ENCODE measurements at regions not wholly inside any gene's neighbourhood (a gene's known extent, or its start where the extent isn't known, plus 50 kb on each side); places are given as distances from the start of the nearest gene placed in this dataset.

- Histone ChIP-seq H4K20me1 (replicated peaks; ENCODE audit: control insufficient read depth, extremely low read depth, insufficient read depth, low read length) (no peaks in the 10 kb centered on the region), H3K27ac (ENCODE audit: insufficient read depth, low read depth, low read length) (peak overlapping the region; percentile 22), H3K4me2 (ENCODE audit: insufficient read depth, low read length) (peak overlapping the region; percentile 25), H2AFZ (ENCODE audit: low read depth, low read length) (no peak overlapping the region), H3K9ac (replicated peaks; ENCODE audit: extremely low read depth, insufficient read depth, low read length) (no peak overlapping the region), H3K4me1 (ENCODE audit: control insufficient read depth, extremely low read depth, insufficient read depth, low read length) (peaks cover 24% of the 10 kb centered on the region), H3K4me3 (replicated peaks in 1 of 3; ENCODE audit: insufficient read depth in 1 of 3, low read depth in 1 of 3, low read length in 3 of 3) (no peak overlapping the region), H3K9me1 (replicated peaks; ENCODE audit: control insufficient read depth, extremely low read depth, insufficient read depth, low read length) (no peaks in the 10 kb centered on the region), H3K27me3 (ENCODE audit: control insufficient read depth in 2 of 2, insufficient read depth in 2 of 2, low read length in 2 of 2) (no peaks in the 10 kb centered on the region), H3K79me2 (ENCODE audit: control insufficient read depth, insufficient read depth, low read length) (no peaks in the 10 kb centered on the region), H3K9me3 (replicated peaks; ENCODE audit: control insufficient read depth, insufficient read depth, low read length) (no peaks in the 10 kb centered on the region), H3K36me3 (ENCODE audit: control insufficient read depth in 2 of 2, extremely low read depth in 1 of 2, insufficient read depth in 2 of 2, low read length in 2 of 2) (no peaks in the 10 kb centered on the region)
- ChIA-PET CTCF (interaction anchor here (0.9 to 1.5 kb wide), 6 partner anchors 8 to 542 kb away, joined by 3 to 7 read pairs (median 4); no protein-coding TSS in a partner anchor), POLR2A (interaction anchor here (0.7 kb wide), 1 partner anchor 302 kb away, joined by 3 read pairs; no protein-coding TSS in a partner anchor)
- DNase-seq (ENCODE audit: low read depth, low spot score) (peak; percentile 65), FAIRE-seq (no peak)
- dilution Hi-C loops (cut with MboI; ENCODE audit: extremely low pct_ligation_motif_present, low sequenced_read_pairs), result no loop called here
- intact Hi-C loops (cut with micrococcal nuclease), result no loop called here
- BruUV-seq (replicated peaks), result no TSS peak
- TF ChIP-seq GATA2 (IDR thresholded peaks at IDR 0.05; ENCODE audit: insufficient read depth, insufficient read length, low read depth, low read length) (peak; percentile 18), MAX (IDR thresholded peaks at IDR 0.05; ENCODE audit: insufficient read depth, insufficient read length) (no peak), FOS (IDR thresholded peaks at IDR 0.05; ENCODE audit: borderline replicate concordance, insufficient read depth, low read length) (peak; percentile 57)
These were observed 158.2 kb downstream of the SLC38A4 start for GRCh38 chr12:46667551-46667950.

GRCh38 chr12:46664761-46665287 lies 161.0 kb downstream of the SLC38A4 start:
- H3K4me2 ChIP-seq (ENCODE audit: insufficient read depth, low read length), result peak overlapping the region; percentile 57
- H3K27ac ChIP-seq (ENCODE audit: insufficient read depth, low read depth, low read length), result peak overlapping the region; percentile 57
- H3K9ac ChIP-seq (replicated peaks; ENCODE audit: extremely low read depth, insufficient read depth, low read length), result peak overlapping the region; percentile 16
- no peak overlapping the region for H3K4me3 ChIP-seq (replicated peaks in 1 of 3; ENCODE audit: insufficient read depth in 1 of 3, low read depth in 1 of 3, low read length in 3 of 3)
- DNase-seq (ENCODE audit: low read depth, low spot score) (peak; percentile 91), FAIRE-seq (peak; percentile 64)
- no peaks in the 10 kb centered on the region for H3K36me3 ChIP-seq (ENCODE audit: control insufficient read depth in 2 of 2, extremely low read depth in 1 of 2, insufficient read depth in 2 of 2, low read length in 2 of 2)
- H3K79me2 ChIP-seq (ENCODE audit: control insufficient read depth, insufficient read depth, low read length), result no peaks in the 10 kb centered on the region
- no peaks in the 10 kb centered on the region for H3K27me3 ChIP-seq (ENCODE audit: control insufficient read depth in 2 of 2, insufficient read depth in 2 of 2, low read length in 2 of 2)
- H2AFZ ChIP-seq (ENCODE audit: low read depth, low read length), result no peak overlapping the region
- H3K4me1 ChIP-seq (ENCODE audit: control insufficient read depth, extremely low read depth, insufficient read depth, low read length), result peaks cover 47% of the 10 kb centered on the region
- no peaks in the 10 kb centered on the region for H4K20me1 ChIP-seq (replicated peaks; ENCODE audit: control insufficient read depth, extremely low read depth, insufficient read depth, low read length)
- ChIA-PET CTCF (interaction anchor here (0.7 to 1.4 kb wide), 5 partner anchors 10 to 356 kb away, joined by 3 to 8 read pairs (median 3); no protein-coding TSS in a partner anchor), POLR2A (interaction anchor here (0.9 kb wide), 1 partner anchor 297 kb away, joined by 3 read pairs; no protein-coding TSS in a partner anchor)
- dilution Hi-C loops (cut with MboI; ENCODE audit: extremely low pct_ligation_motif_present, low sequenced_read_pairs), result no loop called here
- no peaks in the 10 kb centered on the region for H3K9me1 ChIP-seq (replicated peaks; ENCODE audit: control insufficient read depth, extremely low read depth, insufficient read depth, low read length)
- H3K9me3 ChIP-seq (replicated peaks; ENCODE audit: control insufficient read depth, insufficient read depth, low read length), result no peaks in the 10 kb centered on the region
- intact Hi-C loops (cut with micrococcal nuclease), result loop anchor here (1.0 to 5.0 kb wide), 3 partner anchors 192 to 513 kb away; no protein-coding TSS in a partner anchor
- no TSS peak for BruUV-seq (replicated peaks)
- TF ChIP-seq POLR2AphosphoS5 (IDR thresholded peaks at IDR 0.05; ENCODE audit: insufficient read depth, low read depth, low read length) (peak; percentile 77), EZH2 (IDR thresholded peaks at IDR 0.05; ENCODE audit: borderline replicate concordance, low read depth, low read length, severe bottlenecking) (no peak), JUN (IDR thresholded peaks at IDR 0.05; ENCODE audit: borderline replicate concordance, insufficient read depth, insufficient read length, low read depth) (peak; percentile 87), MAX (IDR thresholded peaks at IDR 0.05; ENCODE audit: insufficient read depth, insufficient read length) (no peak), FOS (IDR thresholded peaks at IDR 0.05; ENCODE audit: borderline replicate concordance, insufficient read depth, low read length) (peak; percentile 99), MYC (IDR thresholded peaks at IDR 0.05; ENCODE audit: low read depth, low read length) (peak; percentile 29), GATA2 (IDR thresholded peaks at IDR 0.05; ENCODE audit: insufficient read depth, insufficient read length, low read depth, low read length) (peak; percentile 76), POLR2A (IDR thresholded peaks at IDR 0.05; ENCODE audit: low read depth, low read length) (no peak)
- TF ChIP-seq, protein P1, sequence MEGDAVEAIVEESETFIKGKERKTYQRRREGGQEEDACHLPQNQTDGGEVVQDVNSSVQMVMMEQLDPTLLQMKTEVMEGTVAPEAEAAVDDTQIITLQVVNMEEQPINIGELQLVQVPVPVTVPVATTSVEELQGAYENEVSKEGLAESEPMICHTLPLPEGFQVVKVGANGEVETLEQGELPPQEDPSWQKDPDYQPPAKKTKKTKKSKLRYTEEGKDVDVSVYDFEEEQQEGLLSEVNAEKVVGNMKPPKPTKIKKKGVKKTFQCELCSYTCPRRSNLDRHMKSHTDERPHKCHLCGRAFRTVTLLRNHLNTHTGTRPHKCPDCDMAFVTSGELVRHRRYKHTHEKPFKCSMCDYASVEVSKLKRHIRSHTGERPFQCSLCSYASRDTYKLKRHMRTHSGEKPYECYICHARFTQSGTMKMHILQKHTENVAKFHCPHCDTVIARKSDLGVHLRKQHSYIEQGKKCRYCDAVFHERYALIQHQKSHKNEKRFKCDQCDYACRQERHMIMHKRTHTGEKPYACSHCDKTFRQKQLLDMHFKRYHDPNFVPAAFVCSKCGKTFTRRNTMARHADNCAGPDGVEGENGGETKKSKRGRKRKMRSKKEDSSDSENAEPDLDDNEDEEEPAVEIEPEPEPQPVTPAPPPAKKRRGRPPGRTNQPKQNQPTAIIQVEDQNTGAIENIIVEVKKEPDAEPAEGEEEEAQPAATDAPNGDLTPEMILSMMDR (IDR thresholded peaks at IDR 0.05; ENCODE audit: extremely low read depth in 1 of 2, insufficient read depth in 1 of 2, low read depth in 1 of 2, low read length in 2 of 2), result no peak

All from endothelial cell of umbilical vein (primary cell).